GM12873 (cell line): ENCODE measurements at regions not wholly inside any gene's neighbourhood (a gene's known extent, or its start where the extent isn't known, plus 50 kb on each side); places are given as distances from the start of the nearest gene placed in this dataset.

Experiments used
- TF ChIP-seq, protein P1 (sequence below): IDR thresholded peaks from 2 replicates; pipeline ENCODE4 v1.5.1; 2012; ENCODE audit warnings: low read depth, mild to moderate bottlenecking, moderate library complexity, low read length, control low read depth; ENCODE audit not compliant: insufficient read depth; ENCODE audit errors: missing control alignments

DNA sequence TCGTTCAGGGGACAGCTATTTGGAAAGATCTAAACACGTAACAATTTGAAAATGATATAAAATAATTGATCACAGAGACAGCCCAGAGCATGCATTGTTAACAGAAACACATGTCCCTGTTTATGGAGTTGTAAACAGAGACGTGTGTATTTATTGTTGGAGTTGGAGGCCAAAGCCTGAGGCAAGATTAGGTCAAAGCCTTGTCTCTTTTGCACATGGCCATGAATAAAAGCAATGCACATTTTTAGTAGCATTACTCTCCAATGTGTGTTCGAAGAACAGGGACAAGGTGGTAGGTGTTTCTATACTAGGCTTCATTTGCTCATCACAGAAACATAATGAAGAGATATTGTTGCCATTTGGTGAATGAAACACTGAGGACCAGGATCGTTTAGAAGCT is 841.5 kb upstream of the FANCL start:
- TF ChIP-seq, protein P1, sequence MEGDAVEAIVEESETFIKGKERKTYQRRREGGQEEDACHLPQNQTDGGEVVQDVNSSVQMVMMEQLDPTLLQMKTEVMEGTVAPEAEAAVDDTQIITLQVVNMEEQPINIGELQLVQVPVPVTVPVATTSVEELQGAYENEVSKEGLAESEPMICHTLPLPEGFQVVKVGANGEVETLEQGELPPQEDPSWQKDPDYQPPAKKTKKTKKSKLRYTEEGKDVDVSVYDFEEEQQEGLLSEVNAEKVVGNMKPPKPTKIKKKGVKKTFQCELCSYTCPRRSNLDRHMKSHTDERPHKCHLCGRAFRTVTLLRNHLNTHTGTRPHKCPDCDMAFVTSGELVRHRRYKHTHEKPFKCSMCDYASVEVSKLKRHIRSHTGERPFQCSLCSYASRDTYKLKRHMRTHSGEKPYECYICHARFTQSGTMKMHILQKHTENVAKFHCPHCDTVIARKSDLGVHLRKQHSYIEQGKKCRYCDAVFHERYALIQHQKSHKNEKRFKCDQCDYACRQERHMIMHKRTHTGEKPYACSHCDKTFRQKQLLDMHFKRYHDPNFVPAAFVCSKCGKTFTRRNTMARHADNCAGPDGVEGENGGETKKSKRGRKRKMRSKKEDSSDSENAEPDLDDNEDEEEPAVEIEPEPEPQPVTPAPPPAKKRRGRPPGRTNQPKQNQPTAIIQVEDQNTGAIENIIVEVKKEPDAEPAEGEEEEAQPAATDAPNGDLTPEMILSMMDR, result no peak

DNA sequence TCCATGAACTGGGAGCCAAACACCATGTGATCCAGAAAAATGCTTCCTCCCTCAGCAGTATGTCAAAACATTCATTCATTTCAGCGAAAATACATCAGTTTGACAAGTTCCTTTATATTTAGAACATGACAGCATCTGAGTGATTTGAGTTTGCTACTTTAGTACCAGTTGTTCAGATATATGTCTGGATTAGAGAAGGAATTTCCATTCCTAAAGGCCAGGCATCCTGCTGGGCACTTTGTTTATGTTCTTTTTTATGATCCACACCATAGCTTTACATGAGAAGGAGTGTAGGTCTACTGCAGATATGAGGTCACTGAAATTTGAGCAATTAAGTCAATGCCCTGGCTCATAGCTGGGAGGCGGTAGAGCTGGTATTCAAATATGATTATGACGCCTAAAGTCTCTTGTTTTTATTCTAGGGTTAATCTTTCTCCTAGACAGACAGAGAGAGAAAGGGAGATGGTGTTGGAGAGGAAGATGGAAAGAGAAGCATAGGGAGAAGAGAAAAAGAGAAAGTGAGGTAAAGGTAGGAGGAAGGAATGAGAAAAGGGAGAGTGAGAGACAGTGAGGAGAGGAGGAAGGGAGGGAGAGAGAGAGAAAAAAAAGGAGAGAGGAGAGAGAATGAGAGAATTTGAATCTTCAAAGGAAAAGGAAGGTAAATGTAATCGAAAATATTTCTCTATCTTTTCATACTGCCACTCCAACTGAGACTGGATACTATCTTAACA is 839.5 kb upstream of the FANCL start:
- TF ChIP-seq, protein P1, result no peak

DNA sequence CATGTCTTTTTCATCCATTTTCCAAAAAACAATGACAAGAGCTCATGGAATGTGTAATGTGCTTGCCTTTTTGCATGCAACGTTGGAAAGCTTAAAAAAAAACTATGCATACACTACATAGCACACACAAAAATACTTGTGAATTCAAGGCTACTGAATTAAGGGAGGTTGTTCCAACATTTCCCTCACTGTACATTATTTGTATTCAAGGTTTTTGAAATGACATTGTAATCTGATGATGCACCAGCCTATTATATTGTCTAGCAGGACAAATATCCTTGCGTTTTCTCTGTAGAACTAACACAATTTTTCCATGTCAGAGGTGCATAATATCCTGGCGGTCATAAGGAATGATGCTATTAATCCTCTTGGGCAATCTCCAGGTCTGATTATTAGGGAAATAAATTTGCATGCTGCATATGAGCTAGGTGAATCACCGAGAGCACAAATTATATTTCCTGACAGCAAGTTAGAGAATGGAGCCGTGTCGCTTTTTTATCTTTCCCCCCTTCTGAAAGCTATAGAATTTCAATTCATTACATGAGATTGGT is 836.9 kb upstream of the FANCL start:
- TF ChIP-seq, protein P1, result no peak

DNA sequence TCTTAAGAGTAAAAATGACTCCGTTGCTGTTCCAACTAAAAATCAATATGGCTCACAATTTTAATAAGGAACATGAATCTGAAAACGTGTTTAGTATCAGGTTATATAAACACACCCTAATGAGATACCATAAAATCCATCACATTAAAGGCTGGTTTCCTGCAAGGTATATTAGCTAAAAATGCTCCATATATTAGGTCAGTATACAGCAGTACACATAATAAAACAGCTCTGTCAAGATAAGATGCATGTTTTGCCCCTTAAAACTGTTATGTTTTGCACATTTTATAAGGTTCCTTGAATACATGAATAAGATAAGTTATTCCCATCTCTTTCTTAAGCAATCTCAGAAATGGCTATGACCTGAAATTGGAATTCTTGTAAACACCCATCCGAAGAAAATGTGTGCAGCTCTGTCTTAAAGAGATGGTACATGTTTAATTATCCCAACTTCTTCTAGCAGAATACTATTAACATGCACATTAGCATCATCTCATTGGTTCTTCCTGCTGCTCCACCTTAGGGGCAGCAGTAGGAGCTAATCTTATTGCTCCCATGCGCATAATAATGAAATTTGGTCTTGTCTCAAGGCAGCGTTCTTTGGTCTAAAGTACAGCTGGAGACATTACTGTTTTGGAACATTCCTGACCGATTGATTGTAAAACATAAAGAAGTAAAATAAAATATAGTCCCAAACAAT is 836.1 kb upstream of the FANCL start:
- TF ChIP-seq, protein P1, result no peak

DNA sequence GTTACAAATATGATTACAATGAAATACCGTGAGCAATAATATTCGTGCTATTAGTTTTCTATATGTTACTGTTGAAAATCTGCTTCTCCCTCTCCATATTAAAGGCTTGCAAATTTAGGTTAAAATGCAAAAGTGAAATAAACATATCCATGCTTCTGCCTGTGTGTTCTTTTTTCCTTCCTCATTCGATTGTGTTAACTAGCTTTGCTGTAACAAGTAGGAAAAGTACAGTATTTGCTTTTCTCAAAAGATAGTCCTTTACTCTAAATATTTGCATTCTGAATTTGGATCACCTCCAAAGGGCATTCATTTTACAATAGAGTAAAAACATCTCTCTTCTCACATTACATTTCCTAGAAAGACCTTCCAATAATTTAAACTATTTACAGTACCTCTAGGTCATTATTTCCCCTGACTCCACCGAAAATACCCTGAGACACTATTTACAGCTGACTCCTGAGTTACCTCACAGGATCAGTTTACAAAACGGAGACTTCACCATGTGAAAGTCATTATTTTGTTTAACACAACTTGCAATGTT is 835.0 kb upstream of the FANCL start:
- TF ChIP-seq, protein P1, result no peak

DNA sequence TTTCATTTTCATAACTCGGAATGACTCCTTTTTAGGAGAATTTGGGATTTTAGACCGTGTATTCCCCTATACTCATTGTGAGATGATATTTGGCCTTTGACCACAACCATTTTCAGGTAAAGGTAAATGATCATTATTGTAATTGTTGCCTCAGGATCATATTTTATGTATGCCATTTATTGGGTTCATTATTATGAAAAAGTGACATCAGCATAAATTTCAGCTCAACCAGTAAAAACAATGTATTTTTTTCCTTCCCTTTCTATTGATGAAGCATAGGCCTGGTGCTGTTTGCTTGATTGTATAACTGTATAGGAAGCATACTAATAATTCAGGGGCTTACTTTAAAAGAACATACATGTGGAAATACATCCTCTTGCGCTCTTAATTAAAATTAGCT is 832.9 kb upstream of the FANCL start:
- TF ChIP-seq, protein P1, result no peak

DNA sequence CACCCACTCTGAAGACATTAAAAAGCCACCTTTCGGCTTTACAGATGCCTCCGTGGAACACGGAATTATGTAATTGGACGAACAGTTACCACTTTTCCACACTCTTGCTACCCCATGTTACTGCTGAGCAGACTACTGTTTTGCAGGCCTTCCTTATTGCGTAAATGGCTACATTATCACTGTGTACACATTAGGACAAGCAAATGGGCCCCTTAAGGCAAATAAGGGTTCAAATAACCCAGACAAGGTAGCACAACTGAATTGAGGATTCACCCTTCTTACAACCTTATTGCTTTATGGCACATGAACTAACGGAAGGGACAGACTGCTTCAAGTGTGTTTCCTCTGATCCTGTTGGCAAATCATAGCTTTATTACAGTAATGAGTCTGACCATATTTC is 832.2 kb upstream of the FANCL start:
- TF ChIP-seq, protein P1, result no peak
